HUDEP-2 (cell line): ENCODE measurements at regions not wholly inside any gene's neighbourhood (a gene's known extent, or its start where the extent isn't known, plus 50 kb on each side); places are given as distances from the start of the nearest gene placed in this dataset.

Experiments used
- DNase-seq, 76 experiments: peaks; one replicate each; lab custom pipeline; 2025; ENCODE audit not compliant: unreplicated experiment in 76 of 76; lab: John Stamatoyannopoulos, UW

DNA sequence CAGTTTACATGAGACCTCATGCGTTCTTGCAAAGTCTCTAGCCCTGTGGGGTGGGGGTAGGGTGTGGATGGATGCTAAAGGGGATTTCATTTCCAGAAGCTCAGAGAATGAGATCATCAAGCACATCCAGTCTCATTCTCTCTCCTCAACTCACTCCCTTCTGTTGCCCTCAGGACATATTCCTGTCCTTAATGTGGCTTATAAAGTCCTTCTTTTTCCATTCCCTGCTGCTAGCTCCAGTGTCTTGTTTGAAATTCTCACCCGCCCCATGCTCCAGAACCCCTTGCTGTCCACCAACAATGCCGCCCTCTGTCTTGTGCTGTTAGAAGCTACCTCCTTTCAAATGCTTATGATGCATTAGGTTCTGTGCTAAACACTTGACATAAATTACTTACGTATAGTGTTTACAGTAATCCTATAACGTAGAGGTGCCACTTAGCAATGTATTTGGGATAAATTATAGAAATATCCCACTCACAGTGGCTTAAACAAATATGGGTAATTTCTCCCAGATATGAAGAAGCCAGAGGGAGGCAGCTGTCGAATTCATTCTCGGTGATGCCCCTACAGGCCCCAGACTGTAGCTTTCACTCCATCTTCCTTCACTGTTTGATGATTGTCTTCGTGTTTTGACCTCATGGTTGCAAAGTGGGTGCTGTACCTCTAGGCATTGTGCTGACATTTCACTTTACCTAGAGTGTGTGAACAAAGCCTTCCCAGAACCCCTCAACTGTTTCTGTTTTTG is 273.1 kb upstream of the TBL1XR1 start:
- DNase-seq: no peak

DNA sequence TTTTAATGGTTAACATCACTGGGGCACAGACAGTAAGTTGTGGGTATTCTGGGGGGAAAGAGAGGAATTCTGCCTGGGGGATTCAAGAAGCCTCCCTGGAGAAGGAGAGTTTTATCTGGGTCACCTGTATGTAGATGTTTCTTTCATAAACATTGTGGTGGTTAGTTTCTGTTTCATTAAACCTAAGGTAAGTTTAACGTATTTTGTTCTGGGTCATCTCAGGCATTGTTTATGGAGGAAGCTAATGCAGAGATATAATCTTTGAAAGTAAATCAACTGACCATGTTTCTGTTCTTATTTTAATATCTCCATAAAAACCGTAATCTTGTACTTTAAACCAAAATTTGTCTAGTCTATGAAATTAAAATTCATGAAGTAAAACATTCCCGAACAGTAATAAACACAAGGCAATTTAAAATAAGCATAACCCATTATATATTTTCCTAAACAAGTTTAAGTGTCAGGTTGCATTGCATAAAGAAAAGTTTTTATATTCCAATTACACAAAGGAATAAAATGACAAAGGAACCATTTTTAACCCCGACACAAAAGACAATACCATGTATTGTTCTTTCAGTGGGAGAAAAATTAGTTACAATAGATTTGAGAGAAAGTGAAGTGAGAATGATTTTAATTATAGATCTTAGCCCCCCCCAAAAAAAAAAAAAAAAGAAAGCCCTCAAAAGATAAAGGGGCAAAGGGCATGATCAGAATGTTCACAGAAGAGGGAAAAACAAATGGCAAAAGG is 274.6 kb upstream of the TBL1XR1 start:
- no peak for DNase-seq

- DNase-seq: no peak
Observed at GRCh38 chr3:177473184-177473583, 275.9 kb upstream of the TBL1XR1 start.

DNA sequence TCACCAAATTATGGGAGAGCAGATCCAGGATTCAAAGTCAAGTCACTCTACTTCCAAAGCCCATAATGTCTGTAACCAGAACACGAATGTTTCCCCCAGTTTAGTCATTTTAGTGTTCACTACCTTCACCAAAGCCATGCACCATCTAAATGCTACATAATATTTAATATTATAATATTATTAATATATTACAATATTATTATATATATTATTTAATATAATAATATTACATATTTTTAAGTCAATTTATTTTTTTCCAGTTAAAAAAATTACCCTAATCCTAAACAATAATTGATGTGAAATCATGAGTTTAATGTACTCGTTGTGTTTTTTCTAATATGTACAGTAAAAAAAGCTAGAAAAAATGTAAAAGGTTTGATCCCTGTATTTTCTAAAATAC is 276.6 kb upstream of the TBL1XR1 start:
- no peak for DNase-seq

DNA sequence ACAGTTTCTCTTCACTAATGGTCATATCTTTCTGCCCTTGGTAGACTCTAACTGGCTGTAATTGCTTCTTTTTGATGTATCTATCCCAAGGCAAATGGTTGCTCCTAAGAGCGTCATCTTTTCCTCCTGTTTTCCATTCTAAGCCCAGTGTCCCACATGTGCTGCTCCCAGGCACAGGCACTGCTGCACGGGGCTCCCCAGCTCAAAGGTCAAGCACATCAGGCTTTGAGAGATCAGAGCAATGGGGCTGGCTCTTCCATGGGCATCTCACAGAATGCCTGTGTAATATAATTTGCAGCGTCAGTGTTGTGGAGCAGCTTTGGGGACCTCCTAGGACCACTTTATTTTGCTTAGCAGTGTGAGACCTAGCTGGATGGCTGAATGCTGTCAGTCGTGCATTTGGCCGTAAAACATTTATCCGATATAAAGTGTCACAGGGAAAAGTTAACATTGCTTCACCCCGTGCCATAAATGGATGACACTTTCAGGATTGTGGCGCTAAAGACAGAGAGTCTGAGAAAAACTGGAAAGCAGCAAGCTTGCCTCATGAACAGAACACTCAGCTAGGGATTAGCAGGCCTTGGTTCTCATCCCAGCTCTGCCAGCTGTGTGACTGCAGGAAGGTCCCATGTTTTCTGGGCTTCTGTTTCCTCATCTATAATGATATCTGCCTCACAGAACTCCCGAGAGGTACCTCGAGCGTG is 277.5 kb upstream of the TBL1XR1 start:
- DNase-seq: no peak

DNA sequence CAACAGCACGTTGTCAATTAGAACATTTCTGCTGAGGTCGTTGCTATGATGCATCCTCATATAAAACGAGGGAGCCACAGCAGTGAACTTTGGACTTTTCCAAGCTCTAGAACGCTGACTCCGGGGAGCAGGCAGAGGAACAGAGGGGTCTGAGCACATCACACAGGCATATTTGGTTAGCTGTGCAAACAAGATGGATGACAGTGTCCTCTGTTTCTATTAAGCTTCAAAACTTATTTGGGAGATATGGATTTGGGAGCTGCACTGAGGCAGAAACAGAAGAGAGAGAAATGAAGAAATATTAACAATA is 278.0 kb upstream of the TBL1XR1 start:
- DNase-seq: no peak

DNA sequence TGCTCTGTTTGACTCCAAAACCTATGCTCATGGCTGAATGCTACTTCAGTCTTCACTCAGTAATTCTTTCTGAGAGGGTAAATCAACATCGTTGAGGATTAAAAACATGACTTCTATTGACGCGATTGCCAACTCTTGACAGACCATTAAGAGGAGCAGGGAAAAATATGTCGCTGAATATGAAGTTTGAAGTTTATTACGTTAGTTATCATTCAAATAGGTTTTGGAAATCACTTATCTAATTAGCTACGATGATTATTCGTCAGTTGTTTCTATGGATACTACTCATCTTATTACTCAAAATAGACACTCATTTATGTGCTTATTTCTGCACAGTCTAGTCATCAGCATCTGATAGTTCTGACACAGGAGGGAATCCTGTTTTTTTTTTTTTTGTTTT is 279.2 kb upstream of the TBL1XR1 start:
- no peak for DNase-seq

DNA sequence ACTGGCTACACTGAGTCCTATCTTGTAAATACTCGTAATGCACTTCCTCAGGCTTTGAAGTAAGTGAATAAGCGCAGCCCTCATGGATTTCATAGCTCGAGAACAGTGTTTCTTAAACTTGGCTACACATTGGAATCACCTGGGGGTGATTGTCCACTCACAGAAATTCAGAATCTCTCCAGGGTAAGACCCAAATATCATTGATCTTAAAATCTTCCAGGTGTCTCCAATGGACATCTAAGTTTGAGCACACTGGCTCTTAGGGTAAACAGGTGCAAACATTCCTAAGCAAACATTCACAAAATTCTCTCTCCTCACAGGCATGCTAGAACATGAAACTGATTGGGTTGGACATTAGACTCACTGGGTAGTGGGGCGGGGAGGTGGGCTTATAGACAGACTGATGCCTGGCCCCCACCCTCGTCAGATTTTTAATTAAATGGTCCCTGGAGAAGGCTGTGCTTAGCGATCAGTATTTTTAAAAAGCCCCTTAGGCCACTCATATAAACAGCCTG is 279.7 kb upstream of the TBL1XR1 start:
- DNase-seq: no peak

GRCh38 chr3:177478170-177478867 is 281.0 kb upstream of the TBL1XR1 start:
- peak in 1 of 76 experiments; percentile 4 for DNase-seq

DNA sequence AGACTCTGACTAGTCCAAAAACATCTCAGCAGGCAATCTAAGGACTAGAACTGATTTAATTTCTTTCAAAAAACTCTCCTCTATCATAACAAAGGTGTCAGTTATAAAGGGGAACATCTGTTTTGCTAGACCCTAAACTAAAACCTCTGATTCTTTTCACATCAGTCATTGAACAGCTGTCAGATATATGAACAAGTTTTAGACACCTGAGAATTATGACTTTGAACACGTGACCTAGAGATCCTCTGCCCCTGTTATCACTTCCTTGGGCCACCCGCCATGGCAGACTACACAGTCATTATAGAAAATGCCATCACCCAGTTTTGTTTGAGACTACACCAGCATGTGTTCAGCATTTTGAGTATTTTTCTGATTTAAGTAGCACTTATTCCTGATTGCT is 282.3 kb upstream of the TBL1XR1 start:
- DNase-seq: no peak

- DNase-seq: no peak
Observed at GRCh38 chr3:177481329-177481728, 284.0 kb upstream of the TBL1XR1 start.

DNA sequence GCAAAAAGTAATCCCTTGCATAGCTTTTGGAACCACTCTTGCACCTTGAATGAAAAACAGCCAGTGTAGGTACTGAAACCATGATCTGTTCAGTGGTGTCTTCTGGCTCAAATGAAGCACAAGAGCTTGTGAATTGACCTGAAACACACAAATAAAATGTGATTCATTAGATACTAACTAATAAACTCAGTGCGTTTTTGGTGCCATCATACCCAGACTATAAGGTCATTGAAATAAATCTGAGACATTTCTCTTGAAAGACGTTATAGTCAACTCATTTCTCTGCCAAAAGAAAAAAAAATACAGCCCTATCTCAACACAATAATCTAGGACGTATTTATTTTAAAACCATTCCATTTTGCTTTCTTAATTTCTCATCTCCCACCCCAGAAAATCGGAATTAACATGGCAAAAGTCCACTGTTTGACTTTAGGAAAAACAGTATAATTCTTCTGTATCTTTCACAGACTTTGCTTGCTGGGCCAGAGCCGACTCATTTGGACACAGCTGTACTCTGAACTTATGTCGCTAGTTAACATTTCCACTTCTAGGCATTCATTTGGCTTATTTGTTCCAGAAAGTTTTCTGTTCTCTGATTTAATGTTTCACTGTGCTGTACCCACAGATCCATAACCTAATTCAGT is 284.9 kb upstream of the TBL1XR1 start:
- no peak for DNase-seq

- DNase-seq: peak in 23 of 76 experiments; percentile 1 to 61 (median 12)
Observed at GRCh38 chr3:177483182-177483967, 286.1 kb upstream of the TBL1XR1 start.

DNA sequence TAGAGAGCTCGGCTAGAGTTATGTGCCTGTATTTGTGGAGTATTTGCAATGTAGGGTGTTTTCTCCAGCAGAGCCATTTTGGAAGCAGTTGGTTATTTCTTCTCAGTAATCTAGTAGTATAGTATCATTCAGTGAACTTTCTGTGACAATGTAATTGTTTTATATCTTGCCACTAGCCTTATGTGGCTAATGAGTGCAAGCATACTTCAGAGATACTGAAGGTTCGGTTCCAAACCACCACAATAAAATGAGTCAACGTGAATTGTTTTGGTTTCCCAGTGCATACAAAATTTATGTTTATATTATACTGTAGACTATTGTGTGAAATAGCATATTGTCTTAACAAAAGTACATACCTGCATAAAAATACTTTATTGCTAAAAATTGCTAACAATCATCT is 286.9 kb upstream of the TBL1XR1 start:
- DNase-seq: no peak

DNA sequence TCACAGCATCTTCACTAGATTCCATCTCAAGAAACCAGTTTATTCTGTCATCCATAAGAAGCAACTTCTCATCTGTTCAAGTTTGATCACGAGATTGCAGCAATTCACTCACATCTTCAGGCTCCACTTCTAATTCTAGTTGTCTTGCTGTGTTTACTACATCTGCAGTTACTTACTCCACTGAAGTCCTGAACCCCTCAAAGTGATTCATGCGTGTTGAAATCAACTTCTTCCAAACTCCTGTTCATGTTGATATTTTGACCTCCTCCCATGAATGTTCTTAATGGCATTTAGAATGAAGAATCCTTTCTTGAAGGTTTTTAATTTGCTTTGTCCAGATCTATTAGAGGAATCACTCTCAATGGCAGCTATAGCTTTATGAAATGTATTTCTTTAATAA is 287.6 kb upstream of the TBL1XR1 start:
- no peak for DNase-seq

DNA sequence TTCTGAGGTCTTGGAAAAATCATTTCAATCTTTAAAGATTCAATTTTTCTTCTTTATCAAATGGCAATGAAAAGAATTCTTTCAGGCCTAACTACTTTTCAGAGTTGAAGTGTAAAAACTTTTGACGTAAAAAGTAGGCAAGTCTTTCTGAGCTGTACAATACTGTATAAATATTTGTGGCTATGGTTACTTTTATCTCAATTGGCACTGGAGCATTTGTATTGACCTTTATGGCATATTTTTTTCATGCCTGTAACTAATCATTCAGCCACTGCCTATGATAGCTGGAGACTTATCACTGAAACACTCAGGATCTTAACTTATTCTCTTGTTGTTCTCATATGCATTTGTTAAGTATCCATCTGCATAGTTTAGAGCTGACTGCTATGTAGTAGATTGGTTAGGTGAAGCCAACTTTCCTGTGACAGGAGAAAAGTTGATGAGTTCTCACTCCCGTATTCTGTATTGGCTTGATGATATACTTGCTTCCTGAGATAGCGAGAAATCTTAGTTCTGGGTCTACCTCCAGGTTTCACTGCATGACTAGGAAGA is 290.4 kb upstream of the TBL1XR1 start:
- DNase-seq: no peak

DNA sequence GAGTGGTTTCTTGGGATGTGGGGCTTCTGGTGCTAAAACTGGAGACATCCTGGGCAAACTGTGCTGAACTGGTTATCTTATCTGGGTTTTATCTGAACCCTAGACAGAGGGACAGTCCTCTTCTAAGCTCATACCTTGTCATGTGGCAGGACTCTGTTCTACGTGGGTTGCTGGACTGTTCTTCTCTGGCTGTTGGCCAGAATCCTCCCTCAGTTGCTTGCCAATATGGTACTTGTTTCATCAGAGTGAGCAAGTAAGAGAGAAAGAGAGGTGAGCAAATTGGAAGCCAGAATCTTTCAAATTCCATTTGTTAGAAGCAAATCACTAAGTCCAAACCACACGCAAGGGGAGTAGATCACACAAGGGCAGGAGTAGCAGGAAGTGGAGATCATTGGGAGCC is 291.5 kb upstream of the TBL1XR1 start:
- DNase-seq: no peak

DNA sequence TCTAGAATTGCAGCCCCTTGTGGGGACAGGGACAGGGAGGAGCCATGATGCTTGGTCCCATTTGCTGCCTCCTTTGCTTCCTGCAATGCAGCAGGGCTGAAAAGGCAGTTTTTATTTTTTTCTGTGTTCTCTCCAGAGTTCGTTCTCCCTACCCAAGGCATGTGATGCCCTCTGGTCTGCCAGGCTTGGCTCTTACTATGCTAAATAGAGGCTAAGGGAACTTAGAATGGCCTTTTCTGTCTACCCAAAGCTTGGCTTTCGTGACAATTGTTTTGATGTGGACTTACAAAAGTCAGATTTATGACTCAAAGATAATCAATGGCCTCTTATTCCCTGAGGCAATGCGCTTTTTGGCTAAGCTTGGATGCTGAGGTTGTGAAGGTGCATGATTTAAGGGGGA is 293.3 kb upstream of the TBL1XR1 start:
- DNase-seq: no peak

DNA sequence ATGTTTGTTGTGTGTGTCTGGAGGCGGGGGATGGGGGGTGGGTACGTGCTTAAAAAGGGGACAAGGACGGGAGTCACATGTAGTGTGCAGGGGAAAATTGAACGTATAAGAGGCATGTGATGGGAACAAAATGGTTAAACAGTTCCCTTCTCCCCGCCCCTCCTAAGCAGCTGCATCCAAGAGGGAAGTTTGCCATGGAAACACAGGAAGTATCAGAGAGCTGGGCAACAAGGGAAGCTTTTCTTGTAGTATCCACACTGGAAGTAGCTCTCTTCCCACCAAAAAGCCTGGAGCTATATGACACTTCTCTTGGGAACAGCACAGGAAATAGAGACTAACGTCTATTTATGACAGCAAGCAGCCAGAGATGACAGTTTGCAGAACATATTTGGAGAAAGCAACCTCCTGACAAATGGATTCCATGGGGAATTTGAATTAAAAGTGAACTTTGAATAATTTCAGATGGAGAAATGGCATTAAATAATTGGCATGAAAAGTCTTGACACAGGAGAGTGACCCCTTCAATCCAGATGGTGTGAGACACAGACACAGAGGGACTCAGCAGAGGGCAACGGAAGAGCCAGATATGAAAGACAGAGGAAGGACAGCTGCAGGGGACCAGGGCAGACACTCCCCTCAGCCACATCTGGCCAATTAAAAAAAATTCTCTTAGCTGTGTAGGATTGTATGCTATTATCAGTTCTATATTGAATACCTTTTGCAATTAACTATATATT is 294.2 kb upstream of the TBL1XR1 start:
- no peak for DNase-seq
